ENCODE measurements at regions not wholly inside any gene's neighbourhood (a gene's known extent, or its start where the extent isn't known, plus 50 kb on each side); places are given as distances from the start of the nearest gene placed in this dataset.

- no peaks in the 10 kb centered on the region for H3K27me3 Mint-ChIP-seq
- no peaks in the 10 kb centered on the region for H3K4me1 Mint-ChIP-seq
- ChIA-PET CTCF (no interaction called here), POLR2A (no interaction called here)
- no peak overlapping the region for H3K27ac Mint-ChIP-seq
- no peak overlapping the region for H3K4me3 Mint-ChIP-seq
- no peaks in the 10 kb centered on the region for H3K36me3 Mint-ChIP-seq (ENCODE audit: low read depth)
- H3K9me3 Mint-ChIP-seq, result no peaks in the 10 kb centered on the region
- no peak for DNase-seq
These were observed 262.5 kb upstream of the GRIN3A start for GRCh38 chr9:102000956-102001355.

- Mint-ChIP-seq H3K27ac (no peak overlapping the region), H3K27me3 (no peaks in the 10 kb centered on the region), H3K4me3 (no peak overlapping the region), H3K36me3 (ENCODE audit: low read depth) (no peaks in the 10 kb centered on the region), H3K4me1 (no peaks in the 10 kb centered on the region), H3K9me3 (no peaks in the 10 kb centered on the region)
- ChIA-PET CTCF (no interaction called here), POLR2A (no interaction called here)
- DNase-seq, result no peak
These were observed 261.0 kb upstream of the GRIN3A start for GRCh38 chr9:101999441-101999840.

DNA sequence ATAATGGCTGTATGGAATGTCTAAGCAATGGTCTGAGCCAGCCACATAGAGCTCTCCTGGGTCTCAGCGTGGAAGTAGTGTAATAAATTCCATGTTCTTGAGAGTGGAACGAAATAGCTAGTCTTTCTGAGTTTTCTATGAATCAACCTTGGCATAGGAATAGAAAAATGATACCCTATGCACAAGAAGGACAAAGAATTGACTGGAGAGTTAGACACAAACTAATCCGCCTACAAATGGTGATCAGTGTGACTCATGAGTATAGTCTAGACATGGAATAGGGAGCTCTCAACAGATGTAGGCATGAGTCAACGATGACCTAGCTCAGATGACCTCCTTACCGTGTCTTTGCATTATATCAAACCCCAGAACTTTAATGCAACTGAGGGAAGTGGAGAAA is 256.8 kb upstream of the GRIN3A start:
- Mint-ChIP-seq H3K4me1 (no peaks in the 10 kb centered on the region), H3K27me3 (no peaks in the 10 kb centered on the region), H3K4me3 (no peak overlapping the region), H3K9me3 (no peaks in the 10 kb centered on the region), H3K36me3 (ENCODE audit: low read depth) (no peaks in the 10 kb centered on the region), H3K27ac (no peak overlapping the region)
- POLR2A ChIA-PET, result no interaction called here
- DNase-seq, result no peak
- CTCF ChIA-PET, result no interaction called here

DNA sequence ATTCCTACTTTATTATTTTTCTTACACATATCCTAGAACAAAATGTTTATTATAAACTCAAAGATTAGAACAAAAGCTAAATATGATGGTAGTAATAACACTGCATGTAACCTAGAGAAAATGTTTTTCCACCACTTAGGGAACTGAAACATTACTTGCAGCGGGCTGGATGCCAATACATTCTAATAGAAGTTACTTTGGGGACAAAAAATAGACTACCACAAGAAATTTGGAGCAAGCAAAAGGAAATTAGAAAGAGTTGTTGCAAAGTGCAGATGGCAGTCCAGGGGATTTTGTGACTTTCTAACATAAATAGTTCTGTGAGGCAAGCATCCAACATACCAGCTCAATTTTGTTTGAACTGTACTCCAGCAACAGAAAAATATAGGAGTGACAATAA is 255.3 kb upstream of the GRIN3A start:
- Mint-ChIP-seq H3K36me3 (ENCODE audit: low read depth) (no peaks in the 10 kb centered on the region), H3K4me3 (no peak overlapping the region), H3K27me3 (no peaks in the 10 kb centered on the region), H3K9me3 (no peaks in the 10 kb centered on the region), H3K4me1 (no peaks in the 10 kb centered on the region), H3K27ac (no peak overlapping the region)
- CTCF ChIA-PET, result no interaction called here
- POLR2A ChIA-PET, result no interaction called here
- DNase-seq, result no peak

- Mint-ChIP-seq H3K27me3 (no peaks in the 10 kb centered on the region), H3K27ac (no peak overlapping the region), H3K4me3 (no peak overlapping the region), H3K9me3 (no peaks in the 10 kb centered on the region), H3K36me3 (ENCODE audit: low read depth) (no peaks in the 10 kb centered on the region), H3K4me1 (no peaks in the 10 kb centered on the region)
- ChIA-PET CTCF (no interaction called here), POLR2A (no interaction called here)
- DNase-seq, result no peak
These were observed 253.5 kb upstream of the GRIN3A start for GRCh38 chr9:101991926-101992325.

DNA sequence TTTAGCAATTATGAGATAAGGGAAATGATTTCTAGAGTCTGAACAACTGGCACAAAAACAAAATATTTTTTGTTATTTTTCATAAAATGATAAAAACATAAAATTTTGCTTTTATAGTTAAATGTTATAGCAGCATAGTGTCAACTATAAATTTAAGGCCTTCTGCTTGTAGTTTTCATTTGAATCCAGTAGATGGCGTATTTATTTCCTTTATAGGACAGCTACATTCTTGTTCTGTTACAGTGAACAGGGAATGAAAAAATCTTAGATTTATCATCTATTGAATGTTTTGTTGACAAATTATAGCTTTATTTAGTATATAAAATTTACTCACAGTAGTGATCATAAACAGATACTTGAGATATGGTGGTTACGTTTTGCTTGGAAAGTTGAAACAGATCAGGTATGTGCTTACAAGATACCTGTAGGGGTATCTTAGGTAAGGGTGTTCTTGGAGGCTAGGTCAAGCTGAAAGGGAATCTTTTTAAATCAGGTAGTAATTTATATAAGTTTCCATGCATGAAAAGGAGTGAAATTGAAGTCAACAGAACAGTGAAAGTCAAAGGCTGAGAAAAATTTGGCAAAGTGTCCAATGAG is 239.3 kb upstream of the GRIN3A start:
- ChIA-PET CTCF (interaction anchor here (1.6 kb wide), 1 partner anchor 11 kb away, joined by 5 read pairs; no protein-coding TSS in a partner anchor), POLR2A (no interaction called here)
- Mint-ChIP-seq H3K27me3 (no peaks in the 10 kb centered on the region), H3K36me3 (ENCODE audit: low read depth) (no peaks in the 10 kb centered on the region), H3K27ac (no peak overlapping the region), H3K4me3 (no peak overlapping the region), H3K9me3 (no peaks in the 10 kb centered on the region), H3K4me1 (no peaks in the 10 kb centered on the region)
- DNase-seq, result no peak

GRCh38 chr9:101970609-101971008 is 232.2 kb upstream of the GRIN3A start:
- Mint-ChIP-seq H3K27ac (no peak overlapping the region), H3K4me1 (no peaks in the 10 kb centered on the region), H3K36me3 (ENCODE audit: low read depth) (no peaks in the 10 kb centered on the region), H3K4me3 (no peak overlapping the region), H3K9me3 (no peaks in the 10 kb centered on the region), H3K27me3 (no peaks in the 10 kb centered on the region)
- no peak for DNase-seq
- ChIA-PET CTCF (interaction anchor here (1.5 kb wide), 1 partner anchor 12 kb away, joined by 4 read pairs; no protein-coding TSS in a partner anchor), POLR2A (no interaction called here)

GRCh38 chr9:101968392-101968791 is 229.9 kb upstream of the GRIN3A start:
- Mint-ChIP-seq H3K27me3 (no peaks in the 10 kb centered on the region), H3K36me3 (ENCODE audit: low read depth) (no peaks in the 10 kb centered on the region), H3K9me3 (no peaks in the 10 kb centered on the region), H3K27ac (no peak overlapping the region), H3K4me3 (no peak overlapping the region), H3K4me1 (no peaks in the 10 kb centered on the region)
- ChIA-PET POLR2A (no interaction called here), CTCF (no interaction called here)
- no peak for DNase-seq

DNA sequence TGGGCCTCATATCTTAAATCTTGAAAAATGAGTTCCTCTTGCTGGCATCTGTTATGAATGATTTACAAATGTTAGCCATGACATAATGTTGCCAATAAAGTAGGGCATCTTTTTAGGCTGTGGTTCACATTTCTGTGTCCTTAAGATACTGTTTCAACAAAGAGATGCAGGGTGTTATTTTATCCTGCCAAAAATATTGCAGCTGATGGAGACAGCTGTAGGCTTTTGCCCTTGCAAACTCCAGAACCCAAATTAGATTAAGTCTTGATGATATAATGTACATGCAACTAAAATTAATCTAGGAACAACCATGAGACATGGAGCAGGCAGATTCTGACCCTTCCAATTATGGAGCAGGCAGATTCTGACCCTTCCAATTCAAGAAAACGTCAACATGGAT is 228.2 kb upstream of the GRIN3A start:
- ChIA-PET CTCF (no interaction called here), POLR2A (no interaction called here)
- no peak overlapping the region for H3K4me3 Mint-ChIP-seq
- no peak for DNase-seq
- H3K27me3 Mint-ChIP-seq, result no peaks in the 10 kb centered on the region
- no peak overlapping the region for H3K27ac Mint-ChIP-seq
- H3K9me3 Mint-ChIP-seq, result no peaks in the 10 kb centered on the region
- no peaks in the 10 kb centered on the region for H3K36me3 Mint-ChIP-seq (ENCODE audit: low read depth)
- no peaks in the 10 kb centered on the region for H3K4me1 Mint-ChIP-seq

DNA sequence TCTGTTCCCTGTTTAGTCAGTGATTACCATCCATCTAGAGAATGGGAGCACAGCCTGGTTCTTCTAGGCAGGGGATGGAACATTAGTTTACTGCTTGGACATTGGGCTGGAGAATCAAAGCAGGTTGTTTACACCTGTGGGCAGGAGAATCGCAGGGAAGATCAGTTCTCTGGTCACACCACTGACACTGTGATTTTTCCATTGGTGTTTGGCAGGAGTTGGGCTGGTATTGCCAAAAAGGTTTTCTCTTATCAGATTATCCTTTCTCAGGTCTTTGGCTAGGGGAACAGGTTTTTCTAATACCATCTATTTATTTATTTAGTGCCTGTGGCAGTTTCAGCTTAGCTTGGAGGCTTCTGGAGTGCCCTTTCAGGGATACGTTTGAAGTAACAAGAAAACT is 219.3 kb upstream of the GRIN3A start:
- H3K4me3 Mint-ChIP-seq, result no peak overlapping the region
- no peaks in the 10 kb centered on the region for H3K36me3 Mint-ChIP-seq (ENCODE audit: low read depth)
- ChIA-PET CTCF (no interaction called here), POLR2A (no interaction called here)
- H3K4me1 Mint-ChIP-seq, result no peaks in the 10 kb centered on the region
- no peak overlapping the region for H3K27ac Mint-ChIP-seq
- no peak for DNase-seq
- H3K9me3 Mint-ChIP-seq, result no peaks in the 10 kb centered on the region
- H3K27me3 Mint-ChIP-seq, result no peaks in the 10 kb centered on the region

DNA sequence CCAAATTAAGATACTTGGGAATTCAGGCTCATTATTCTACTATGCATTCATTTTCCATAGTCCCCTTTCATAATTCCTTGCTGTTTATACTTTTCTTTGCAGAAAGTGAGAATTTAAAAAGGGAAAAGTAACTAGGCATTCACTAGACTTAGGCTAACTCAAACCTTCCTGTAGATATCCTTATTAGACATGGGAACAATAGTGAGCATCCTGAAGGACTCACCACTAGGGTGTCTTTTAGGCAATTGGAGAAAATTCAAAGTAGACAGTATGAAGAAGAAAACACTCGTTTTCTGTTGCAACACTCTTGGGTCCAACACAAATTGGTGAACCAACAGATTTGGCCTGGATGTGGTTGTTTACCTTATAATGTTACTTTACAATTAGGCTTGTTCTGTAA is 213.2 kb upstream of the GRIN3A start:
- Mint-ChIP-seq H3K27me3 (no peaks in the 10 kb centered on the region), H3K4me3 (no peak overlapping the region), H3K9me3 (no peaks in the 10 kb centered on the region), H3K4me1 (no peaks in the 10 kb centered on the region), H3K27ac (no peak overlapping the region), H3K36me3 (ENCODE audit: low read depth) (no peaks in the 10 kb centered on the region)
- CTCF ChIA-PET, result no interaction called here
- POLR2A ChIA-PET, result no interaction called here
- DNase-seq, result no peak

DNA sequence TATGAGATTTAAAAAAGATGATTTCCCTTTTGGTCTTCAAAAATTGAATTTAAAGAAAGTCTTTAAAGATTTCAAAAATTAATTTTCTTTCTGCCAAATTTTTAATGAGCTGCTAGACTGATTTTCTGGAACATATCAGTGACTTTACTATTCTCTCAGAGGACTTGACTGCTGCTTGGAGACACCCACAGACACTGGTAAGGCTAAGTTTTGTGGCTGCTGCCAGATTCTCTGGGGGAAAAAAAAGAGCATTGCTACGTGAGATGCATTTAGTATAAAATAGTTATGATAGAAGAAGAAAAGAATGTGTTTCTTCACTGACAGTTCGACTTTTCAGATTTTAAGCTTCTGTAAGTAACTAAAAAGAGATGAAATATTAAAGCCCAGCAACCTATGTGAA is 193.3 kb upstream of the GRIN3A start:
- Mint-ChIP-seq H3K4me1 (no peaks in the 10 kb centered on the region), H3K27ac (no peak overlapping the region), H3K27me3 (no peaks in the 10 kb centered on the region), H3K9me3 (peaks cover 2% of the 10 kb centered on the region), H3K36me3 (ENCODE audit: low read depth) (no peaks in the 10 kb centered on the region), H3K4me3 (no peak overlapping the region)
- DNase-seq, result no peak
- ChIA-PET CTCF (no interaction called here), POLR2A (no interaction called here)

- Mint-ChIP-seq H3K36me3 (ENCODE audit: low read depth) (no peaks in the 10 kb centered on the region), H3K9me3 (no peaks in the 10 kb centered on the region)
These were observed 192.3 kb upstream of the GRIN3A start for GRCh38 chr9:101930783-101931182.

GRCh38 chr9:101925498-101925897 is 187.1 kb upstream of the GRIN3A start:
- no peaks in the 10 kb centered on the region for H3K27me3 Mint-ChIP-seq
- ChIA-PET CTCF (no interaction called here), POLR2A (no interaction called here)
- H3K4me1 Mint-ChIP-seq, result no peaks in the 10 kb centered on the region
- DNase-seq, result no peak
- no peaks in the 10 kb centered on the region for H3K36me3 Mint-ChIP-seq (ENCODE audit: low read depth)
- no peak overlapping the region for H3K27ac Mint-ChIP-seq
- H3K4me3 Mint-ChIP-seq, result no peak overlapping the region
- no peaks in the 10 kb centered on the region for H3K9me3 Mint-ChIP-seq

More at GRCh38 chr9:101930783-101931182, 192.3 kb upstream of the GRIN3A start:
- H3K27me3 Mint-ChIP-seq, result no peaks in the 10 kb centered on the region
- no peak for DNase-seq
- H3K4me1 Mint-ChIP-seq, result no peaks in the 10 kb centered on the region
- POLR2A ChIA-PET, result no interaction called here
- no peak overlapping the region for H3K27ac Mint-ChIP-seq
- H3K4me3 Mint-ChIP-seq, result no peak overlapping the region
- CTCF ChIA-PET, result no interaction called here

GRCh38 chr9:101923451-101923850 is 185.0 kb upstream of the GRIN3A start:
- H3K4me1 Mint-ChIP-seq, result no peaks in the 10 kb centered on the region
- no peak overlapping the region for H3K27ac Mint-ChIP-seq
- no peak overlapping the region for H3K4me3 Mint-ChIP-seq
- no peaks in the 10 kb centered on the region for H3K9me3 Mint-ChIP-seq
- H3K36me3 Mint-ChIP-seq (ENCODE audit: low read depth), result no peaks in the 10 kb centered on the region
- no peaks in the 10 kb centered on the region for H3K27me3 Mint-ChIP-seq
- DNase-seq, result no peak
- ChIA-PET CTCF (no interaction called here), POLR2A (no interaction called here)
